OCI-LY1 (cell line): ENCODE measurements at regions not wholly inside any gene's neighbourhood (a gene's known extent, or its start where the extent isn't known, plus 50 kb on each side); places are given as distances from the start of the nearest gene placed in this dataset.
A peak's percentile ranks its signal among the peaks of the same experiment; 100 is the strongest.

Experiments used
- H2AFZ ChIP-seq: fragments of 200-600 bp; sonication (generic), shearing (Covaris generic); 2 replicates; pipeline ENCODE4 v1.6.0; 2014; ENCODE audit warnings: antibody characterized with exemption, mild to moderate bottlenecking, low read length
- H3F3A ChIP-seq: fragments of 200-600 bp; sonication (generic), shearing (Covaris generic); 2 replicates; pipeline ENCODE4 v1.6.0; 2014; ENCODE audit warnings: mild to moderate bottlenecking, antibody characterized with exemption, low read length, moderate library complexity; ENCODE audit not compliant: insufficient read depth
- H3K27ac ChIP-seq: fragments of 200-600 bp; sonication (generic); 2 replicates; pipeline ENCODE4 v1.5.1; 2014; ENCODE audit warnings: low read length, mixed run types, mild to moderate bottlenecking, low read depth; ENCODE audit not compliant: poor library complexity, severe bottlenecking
- H3K27me3 ChIP-seq: fragments of 200-600 bp; sonication (generic); 2 replicates; pipeline ENCODE4 v1.6.0; 2014; ENCODE audit warnings: antibody characterized with exemption, mild to moderate bottlenecking, low read length, moderate library complexity; ENCODE audit not compliant: insufficient read depth
- H3K36me3 ChIP-seq: fragments of 200-600 bp; sonication (generic); 2 replicates; pipeline ENCODE4 v1.6.1; 2014; ENCODE audit warnings: mild to moderate bottlenecking, antibody characterized with exemption, low read length, moderate library complexity, mixed read lengths; ENCODE audit not compliant: insufficient read depth
- H3K4me1 ChIP-seq: fragments of 200-600 bp; sonication (generic); 2 replicates; pipeline ENCODE4 v1.5.1; 2014; ENCODE audit warnings: mild to moderate bottlenecking, low read length, moderate library complexity; ENCODE audit not compliant: insufficient read depth, severe bottlenecking
- H3K4me2 ChIP-seq: fragments of 200-600 bp; sonication (generic), shearing (Covaris generic); 2 replicates; pipeline ENCODE4 v1.6.1; 2014; ENCODE audit warnings: low read length
- H3K4me3 ChIP-seq: fragments of 200-600 bp; sonication (generic); 2 replicates; pipeline ENCODE4 v1.5.1; 2014; ENCODE audit warnings: low read length, low read depth, mild to moderate bottlenecking, mixed read lengths; ENCODE audit not compliant: poor library complexity, severe bottlenecking
- H3K79me2 ChIP-seq: fragments of 200-600 bp; shearing (Covaris generic); 2 replicates; pipeline ENCODE4 v1.6.1; 2016; ENCODE audit warnings: mixed run types, low read length, mixed read lengths; ENCODE audit not compliant: insufficient read depth
- H3K9ac ChIP-seq: fragments of 200-600 bp; sonication (generic), shearing (Covaris generic); 2 replicates; pipeline ENCODE4 v1.6.1; 2014; ENCODE audit warnings: mild to moderate bottlenecking, low read length, mixed read lengths
- H3K9me2 ChIP-seq: fragments of 200-600 bp; sonication (generic), shearing (Covaris generic); 2 replicates; pipeline ENCODE4 v1.6.1; 2014; ENCODE audit warnings: low read depth, mild to moderate bottlenecking, low read length, mixed read lengths
- H3K9me3 ChIP-seq: fragments of 200-600 bp; shearing (Covaris generic); 2 replicates; pipeline ENCODE4 v1.6.1; 2014; ENCODE audit warnings: low read length, mixed read lengths
- H4K20me1 ChIP-seq: fragments of 200-600 bp; sonication (generic), shearing (Covaris generic); 2 replicates; pipeline ENCODE4 v1.6.0; 2016; ENCODE audit warnings: mild to moderate bottlenecking, low read length; ENCODE audit not compliant: insufficient read depth
- CTCF ChIP-seq: fragments of 200-600 bp; sonication (generic), shearing (Covaris generic); IDR thresholded peaks from 2 replicates; pipeline ENCODE4 v1.5.1; 2017; ENCODE audit warnings: mild to moderate bottlenecking, antibody characterized with exemption, low read length, moderate library complexity, mixed read lengths
- EZH2 ChIP-seq: fragments of 200-600 bp; sonication (generic), shearing (Covaris generic); IDR thresholded peaks from 2 replicates; pipeline ENCODE4 v1.8.0; 2017; ENCODE audit warnings: borderline replicate concordance, mixed run types, mild to moderate bottlenecking, antibody characterized with exemption, low read length, moderate library complexity, mixed read lengths

GRCh38 chr3:150135287-150135721, 164.6 kb upstream of the PFN2 start:
- no peaks in the 10 kb centered on the region for H4K20me1 ChIP-seq
- H3K9me2 ChIP-seq: no peaks in the 10 kb centered on the region
- TF ChIP-seq EZH2 (no peak), CTCF (no peak)

GRCh38 chr3:150133293-150133692, 162.6 kb upstream of the PFN2 start:
- Histone ChIP-seq H3K9me2 (no peaks in the 10 kb centered on the region), H3K4me3 (no peak overlapping the region), H3K9me3 (no peaks in the 10 kb centered on the region), H3K27me3 (no peaks in the 10 kb centered on the region), H3K4me1 (peaks cover 8% of the 10 kb centered on the region), H2AFZ (no peak overlapping the region), H3K4me2 (no peak overlapping the region), H3K9ac (no peak overlapping the region), H3F3A (no peaks in the 10 kb centered on the region), H3K36me3 (no peaks in the 10 kb centered on the region), H3K79me2 (no peaks in the 10 kb centered on the region), H4K20me1 (no peaks in the 10 kb centered on the region), H3K27ac (no peak overlapping the region)
- TF ChIP-seq EZH2 (no peak), CTCF (no peak)

More at GRCh38 chr3:150135287-150135721, 164.6 kb upstream of the PFN2 start:
- Histone ChIP-seq H3K4me1 (peaks cover 8% of the 10 kb centered on the region), H3K27me3 (no peaks in the 10 kb centered on the region), H2AFZ (no peak overlapping the region), H3K9me3 (no peaks in the 10 kb centered on the region), H3F3A (no peaks in the 10 kb centered on the region), H3K36me3 (no peaks in the 10 kb centered on the region), H3K4me3 (no peak overlapping the region), H3K79me2 (no peaks in the 10 kb centered on the region), H3K4me2 (no peak overlapping the region), H3K27ac (no peak overlapping the region), H3K9ac (no peak overlapping the region)

DNA sequence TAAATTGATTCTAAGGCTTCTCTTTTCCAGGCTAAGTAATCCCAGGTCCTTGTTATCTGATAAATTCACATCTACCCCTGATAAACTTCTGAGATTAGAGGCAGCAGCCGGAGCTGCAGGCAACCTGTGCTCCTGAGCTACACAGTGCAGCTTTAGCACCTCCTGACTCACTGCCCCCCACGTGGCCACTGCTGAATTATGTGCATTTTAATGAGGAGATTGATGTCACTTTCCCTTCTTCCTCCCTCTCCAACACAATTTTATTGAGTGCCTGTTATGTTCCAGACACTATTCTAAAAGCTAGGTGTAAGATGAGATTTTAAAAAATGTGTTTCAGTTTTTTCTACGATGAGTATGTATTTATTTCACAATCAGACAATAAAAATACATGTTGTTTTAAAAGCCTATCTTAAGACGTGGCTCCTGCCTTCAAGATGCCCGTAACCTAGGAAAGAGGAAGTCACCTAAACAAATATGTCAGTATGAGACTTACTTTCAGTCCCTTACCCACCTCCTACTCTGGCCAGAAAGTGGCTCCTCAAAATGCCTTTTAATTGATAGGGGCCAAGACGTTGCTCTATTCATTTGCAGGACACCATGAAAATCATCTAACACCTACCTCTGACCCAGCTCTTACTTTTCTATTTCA, 161.5 kb upstream of the PFN2 start:
- Histone ChIP-seq H3K4me2 (peak overlapping the region; percentile 19; the same call in 1 of the 2 replicates), H3K4me1 (peaks cover 8% of the 10 kb centered on the region), H3K4me3 (no peak overlapping the region), H4K20me1 (no peaks in the 10 kb centered on the region), H3K27ac (no peak overlapping the region), H3K9me2 (no peaks in the 10 kb centered on the region), H2AFZ (0 out of 2 replicates have a peak overlapping the region, but pooled peaks have one; percentile 23), H3K36me3 (no peaks in the 10 kb centered on the region), H3K9me3 (no peaks in the 10 kb centered on the region), H3K27me3 (no peaks in the 10 kb centered on the region), H3K79me2 (no peaks in the 10 kb centered on the region), H3F3A (no peaks in the 10 kb centered on the region), H3K9ac (no peak overlapping the region)
- no peak for TF ChIP-seq EZH2
- no peak for TF ChIP-seq CTCF
